Stimulated activated CD8-positive, alpha-beta memory T cell treated with anti-CD3 and anti-CD28 coated beads, Interleukin-7, amount 100 ng/mL, for 48 hours (primary cell): ENCODE measurements at regions not wholly inside any gene's neighbourhood (a gene's known extent, or its start where the extent isn't known, plus 50 kb on each side); places are given as distances from the start of the nearest gene placed in this dataset.

Experiments
- DNase-seq, 2 donors: peaks; one replicate each; pipeline ENCODE4 v3.0.0-alpha.2; 2020; ENCODE audit warnings: low read depth in 1 of 2; ENCODE audit errors: extremely low read depth in 1 of 2

DNA sequence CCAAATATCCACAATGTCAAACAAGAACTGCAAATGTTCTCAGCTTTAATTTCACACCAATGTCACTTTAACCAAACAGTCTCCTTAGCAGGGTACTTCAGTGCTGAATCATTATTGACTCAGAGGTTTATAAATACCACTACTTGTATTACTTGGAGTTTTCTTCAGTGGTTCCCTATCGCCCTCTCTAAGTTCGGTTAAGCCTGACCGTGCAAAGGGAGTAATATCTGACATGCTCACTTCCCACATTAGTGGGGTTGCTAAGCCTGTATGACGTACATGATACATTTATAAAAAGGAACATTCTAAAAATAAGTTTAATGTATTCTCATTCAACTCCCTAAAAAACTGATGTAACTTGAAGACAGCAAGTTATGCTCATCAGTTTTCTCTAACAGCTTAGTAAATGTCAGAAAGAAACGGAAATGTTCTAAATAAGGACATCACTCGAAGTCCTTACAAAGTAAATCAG lies 93.1 kb upstream of the ZC3H12C start:
- DNase-seq, result no peak

DNA sequence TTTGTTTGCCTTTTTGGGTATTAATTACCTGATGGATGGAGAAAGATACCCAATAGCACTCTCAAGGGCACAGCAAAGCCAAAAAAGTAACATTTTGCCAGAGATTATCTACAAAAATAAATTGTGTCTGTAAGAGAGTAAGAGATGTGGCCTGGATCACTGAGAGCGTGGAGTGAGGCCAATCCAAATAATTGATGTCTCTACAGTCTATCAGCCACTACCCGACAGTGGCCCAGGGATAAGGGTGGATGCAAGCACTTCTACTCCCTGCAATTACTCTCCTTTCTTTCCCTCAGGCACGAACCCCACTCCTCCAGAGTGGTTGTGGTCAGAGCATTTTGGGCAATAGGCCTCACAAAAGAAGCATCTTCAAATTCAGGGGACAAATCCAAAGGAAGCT lies 92.3 kb upstream of the ZC3H12C start:
- DNase-seq, result no peak

DNA sequence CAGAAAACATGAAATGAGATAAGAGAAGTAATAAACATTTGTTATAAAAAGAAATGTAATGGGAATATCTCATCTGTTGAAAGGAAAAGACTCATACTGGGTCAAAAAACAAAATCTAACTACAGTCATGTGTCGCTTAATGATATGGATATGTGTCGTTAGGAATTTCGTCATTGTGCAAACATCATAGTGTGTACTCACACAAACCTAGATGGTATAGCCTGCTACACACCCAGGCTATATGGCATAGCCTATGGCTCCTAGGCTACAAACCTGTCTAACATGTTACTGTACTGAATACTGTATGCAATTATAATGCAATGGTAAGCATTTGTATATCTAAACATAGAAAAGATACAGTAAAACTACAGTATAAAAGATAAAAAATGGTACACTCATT lies 89.8 kb upstream of the ZC3H12C start:
- DNase-seq, result no peak

DNA sequence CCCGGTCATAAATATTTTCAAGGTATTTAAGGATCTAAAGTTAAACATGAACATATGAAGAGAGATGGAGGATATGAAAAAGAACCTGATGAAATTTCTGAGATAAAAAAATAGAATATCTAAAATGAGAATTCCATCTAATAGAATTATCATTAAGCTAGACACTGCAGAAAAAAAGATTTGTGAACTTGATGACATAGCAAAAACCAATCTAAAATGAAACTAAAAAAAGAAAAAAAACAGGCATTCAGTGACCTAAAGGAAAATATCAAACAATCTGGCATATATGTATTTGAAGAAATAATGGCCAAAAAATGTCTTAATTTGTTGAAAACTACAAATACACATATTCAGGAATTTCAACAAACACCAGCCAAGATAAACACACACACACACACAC lies 81.6 kb upstream of the ZC3H12C start:
- DNase-seq, result no peak

DNA sequence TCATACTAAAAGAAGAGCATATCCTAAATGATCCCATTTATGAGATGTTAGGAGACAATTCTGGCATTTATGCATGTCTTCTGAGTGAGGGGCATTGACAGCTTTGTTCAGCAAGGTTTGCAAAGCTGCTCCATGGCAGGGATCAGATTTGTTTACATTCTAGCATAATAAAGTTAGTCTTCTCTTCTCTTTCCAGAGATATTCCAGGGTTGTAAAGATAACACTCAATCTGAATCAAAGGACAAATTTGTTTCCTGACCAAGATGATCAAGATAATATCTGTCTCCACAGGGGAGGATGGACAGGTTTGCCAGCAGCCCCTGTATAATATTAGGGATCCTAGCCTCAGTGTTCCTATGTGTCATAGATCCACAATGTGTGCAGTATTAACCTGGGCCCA lies 77.5 kb upstream of the ZC3H12C start:
- DNase-seq, result no peak

DNA sequence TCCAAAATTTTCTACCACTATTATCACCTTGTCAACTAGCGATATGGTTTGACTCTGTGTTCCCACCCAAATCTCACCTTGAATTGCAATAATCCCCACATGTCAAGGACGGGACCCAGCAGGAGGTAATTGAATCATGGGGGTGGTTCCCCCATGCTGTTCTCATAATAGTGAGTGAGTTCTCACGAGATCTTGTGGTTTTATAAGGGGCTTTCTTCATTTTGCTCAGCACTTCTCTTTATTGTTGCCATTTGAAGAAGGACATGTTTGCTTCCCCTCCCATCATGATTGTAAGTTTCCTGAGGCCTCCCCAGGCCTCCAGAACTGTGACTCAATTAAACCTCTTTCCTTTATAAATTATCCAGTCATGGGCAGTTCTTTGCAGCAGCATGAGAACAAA lies 73.5 kb upstream of the ZC3H12C start:
- DNase-seq, result no peak

DNA sequence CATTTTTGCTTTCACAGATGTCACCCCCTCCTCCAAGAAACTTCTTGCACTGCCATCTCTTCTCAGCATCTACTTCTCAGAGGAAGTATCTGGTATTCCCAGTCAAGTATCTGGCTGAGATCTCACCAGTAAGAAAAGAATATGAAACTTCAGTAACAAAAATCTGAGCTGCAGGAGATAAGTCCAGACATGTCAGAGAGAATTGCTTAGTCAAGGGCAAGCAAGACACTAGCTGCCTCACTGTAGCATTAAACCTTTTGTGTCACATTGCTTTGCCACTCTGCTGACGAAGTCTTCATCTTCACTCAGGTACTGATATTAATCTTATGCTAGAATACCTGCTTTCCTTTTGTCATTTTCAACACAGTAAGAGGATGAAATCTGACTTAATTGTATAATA lies 70.6 kb upstream of the ZC3H12C start:
- no peak for DNase-seq

DNA sequence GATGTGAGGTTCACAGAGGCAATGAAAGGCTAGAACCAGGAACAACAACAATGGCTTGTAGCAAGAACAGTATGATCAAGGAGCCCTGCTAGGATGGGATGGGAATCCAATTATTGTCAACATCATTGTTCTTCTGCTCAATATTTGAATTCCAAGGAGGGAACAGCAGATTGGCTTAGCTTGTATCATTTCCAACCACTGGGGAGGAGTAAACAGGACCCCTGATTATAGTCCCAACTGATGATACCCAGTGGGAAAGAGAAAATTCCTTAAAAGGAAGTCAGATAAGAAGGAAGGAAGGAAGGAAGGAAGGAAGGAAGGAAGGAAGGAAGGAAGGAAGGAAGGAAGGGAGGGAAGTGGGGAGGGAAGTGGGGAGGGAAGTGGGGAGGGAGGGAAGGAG lies 69.5 kb upstream of the ZC3H12C start:
- no peak for DNase-seq

DNA sequence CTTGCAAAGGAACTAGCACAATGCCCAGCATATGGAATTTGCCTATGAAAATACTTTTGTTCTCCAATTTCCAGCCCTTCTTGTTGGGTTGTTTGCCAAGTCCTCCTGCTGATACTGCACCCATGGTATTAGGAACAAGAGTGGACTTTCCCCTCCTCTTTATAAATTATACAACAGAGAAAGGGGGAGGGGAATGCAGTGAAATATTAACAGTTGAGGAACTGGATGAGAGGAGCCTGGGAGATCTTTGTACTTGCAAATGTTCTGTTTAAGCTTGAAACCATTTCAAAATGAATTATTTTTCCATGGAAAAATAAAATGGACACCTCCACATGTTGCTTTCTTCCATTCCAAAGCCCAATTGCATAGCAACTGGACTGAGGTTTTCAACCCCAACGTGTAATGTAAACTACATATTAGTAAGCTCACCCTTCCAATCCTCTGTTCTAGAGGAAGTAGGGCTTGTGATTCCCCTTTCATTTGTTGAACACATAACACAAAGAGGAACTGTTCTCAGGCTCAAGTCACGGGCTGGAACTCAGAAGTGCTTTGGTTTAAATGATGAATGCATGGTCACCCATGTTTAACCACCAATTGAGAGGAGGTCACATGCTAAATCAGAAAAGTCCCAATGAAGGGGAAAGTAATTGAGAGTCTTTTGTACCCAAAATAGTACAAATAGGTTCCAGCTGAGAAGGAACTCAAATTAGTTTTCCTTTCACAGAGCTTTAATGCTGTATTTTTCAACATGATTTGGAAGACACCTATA lies 66.2 kb upstream of the ZC3H12C start:
- DNase-seq, result no peak

DNA sequence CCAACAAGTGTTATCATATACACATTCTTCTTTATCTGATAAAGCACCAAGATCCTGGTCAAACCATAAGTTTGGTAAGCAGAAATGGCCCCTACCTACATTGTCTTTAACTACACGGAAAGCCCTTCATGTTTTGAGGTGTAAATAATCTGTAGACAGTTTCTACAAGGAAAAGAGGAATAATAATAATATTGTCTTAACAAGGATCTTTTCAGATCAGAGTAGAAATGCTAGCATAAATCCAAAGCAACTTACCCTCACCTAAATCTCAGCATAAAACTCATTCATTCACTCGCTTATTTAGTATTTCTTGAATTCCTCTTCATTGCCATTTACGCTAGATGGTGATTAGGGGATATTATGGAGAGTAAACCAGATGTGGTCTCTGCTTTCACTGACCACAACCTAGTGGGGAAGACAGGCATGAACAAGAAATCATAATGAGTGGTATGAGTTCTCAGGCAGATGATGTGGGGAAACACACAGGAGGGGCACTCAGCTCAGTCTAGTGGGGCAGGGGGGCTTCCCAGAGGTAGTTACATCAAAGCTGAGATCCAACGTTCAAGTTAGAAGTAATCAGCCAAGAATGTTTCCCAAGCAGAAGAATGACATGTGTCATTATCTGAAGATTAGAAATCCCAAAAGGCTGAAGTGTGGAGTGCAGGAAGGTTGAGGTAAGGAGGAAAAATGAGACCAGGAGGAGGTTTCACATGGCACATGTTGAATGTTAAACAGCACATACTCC lies 65.4 kb upstream of the ZC3H12C start:
- DNase-seq, result no peak

DNA sequence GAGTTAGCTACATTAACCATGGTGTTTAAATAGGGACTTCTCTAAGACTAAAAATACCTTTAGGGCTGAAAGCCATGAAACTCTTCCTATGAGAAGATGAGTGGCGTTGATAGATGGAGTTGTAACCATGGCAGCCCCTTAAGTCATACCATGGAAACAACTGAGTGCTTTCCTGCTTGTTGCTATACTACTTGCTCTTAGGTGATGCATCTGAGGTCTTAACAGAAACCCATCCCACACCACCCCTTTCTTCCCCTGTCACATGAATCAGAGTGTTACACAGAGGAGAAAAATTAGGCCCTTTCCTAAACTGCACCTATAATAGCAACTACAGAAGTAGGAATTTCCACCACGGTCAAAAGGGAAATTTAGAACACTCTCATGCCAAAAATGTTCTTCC lies 64.3 kb upstream of the ZC3H12C start:
- no peak for DNase-seq

DNA sequence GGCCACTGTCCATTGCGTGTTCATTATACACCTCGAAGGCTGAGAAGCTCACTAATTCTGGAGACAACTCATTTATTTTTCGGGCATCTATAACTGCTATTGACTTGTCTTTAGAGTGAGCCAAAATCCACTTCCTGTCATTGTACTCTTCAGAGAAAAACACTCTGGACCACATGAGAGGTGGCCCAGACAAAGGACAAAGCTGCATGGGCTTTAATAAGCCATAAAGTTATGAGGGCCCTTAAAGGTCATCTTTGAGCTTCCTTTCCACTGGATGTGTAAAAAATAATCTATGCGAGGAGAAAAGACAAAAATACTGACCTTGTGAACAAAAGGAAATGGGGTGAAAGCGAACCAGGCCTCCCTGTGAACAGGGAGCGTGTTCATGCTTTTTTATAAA lies 63.5 kb upstream of the ZC3H12C start:
- no peak for DNase-seq

DNA sequence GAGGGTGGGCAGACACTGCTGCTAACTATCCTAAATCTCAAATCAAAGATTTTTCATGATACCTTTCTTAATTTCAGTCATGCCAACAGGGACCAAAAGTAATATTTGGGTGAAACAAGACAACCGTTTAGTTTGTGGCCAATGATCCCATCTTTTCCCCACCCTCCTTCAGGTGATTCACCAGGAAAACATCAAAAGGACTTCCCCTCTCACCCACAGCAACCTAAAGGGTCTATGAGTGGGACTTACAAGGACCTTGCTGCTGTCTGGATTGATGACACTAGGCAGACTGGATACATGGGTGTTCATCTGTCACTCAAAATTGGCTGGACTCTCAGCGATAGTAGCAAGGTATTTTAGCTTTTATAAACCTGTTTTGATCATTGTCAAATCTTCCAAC lies 62.0 kb upstream of the ZC3H12C start:
- DNase-seq, result no peak

DNA sequence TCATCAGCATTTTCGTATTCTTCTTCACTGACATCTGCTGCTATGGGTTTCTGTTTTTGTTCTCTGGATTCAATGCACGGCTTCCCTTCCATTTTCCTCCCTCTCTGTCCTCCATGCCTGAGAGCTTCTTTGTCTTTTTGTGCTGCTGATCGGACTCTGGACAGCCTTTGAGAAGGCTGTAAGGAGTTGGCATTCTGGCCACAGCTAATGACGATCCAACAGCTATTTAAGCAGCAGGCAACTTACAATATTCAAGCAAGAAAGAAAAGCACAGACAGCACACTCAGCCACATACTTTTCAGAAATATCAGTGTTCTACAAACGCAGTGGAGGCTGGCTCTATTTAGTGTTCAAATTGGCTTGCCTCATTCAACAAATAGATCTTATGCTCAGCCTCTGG lies 60.9 kb upstream of the ZC3H12C start:
- DNase-seq, result no peak

DNA sequence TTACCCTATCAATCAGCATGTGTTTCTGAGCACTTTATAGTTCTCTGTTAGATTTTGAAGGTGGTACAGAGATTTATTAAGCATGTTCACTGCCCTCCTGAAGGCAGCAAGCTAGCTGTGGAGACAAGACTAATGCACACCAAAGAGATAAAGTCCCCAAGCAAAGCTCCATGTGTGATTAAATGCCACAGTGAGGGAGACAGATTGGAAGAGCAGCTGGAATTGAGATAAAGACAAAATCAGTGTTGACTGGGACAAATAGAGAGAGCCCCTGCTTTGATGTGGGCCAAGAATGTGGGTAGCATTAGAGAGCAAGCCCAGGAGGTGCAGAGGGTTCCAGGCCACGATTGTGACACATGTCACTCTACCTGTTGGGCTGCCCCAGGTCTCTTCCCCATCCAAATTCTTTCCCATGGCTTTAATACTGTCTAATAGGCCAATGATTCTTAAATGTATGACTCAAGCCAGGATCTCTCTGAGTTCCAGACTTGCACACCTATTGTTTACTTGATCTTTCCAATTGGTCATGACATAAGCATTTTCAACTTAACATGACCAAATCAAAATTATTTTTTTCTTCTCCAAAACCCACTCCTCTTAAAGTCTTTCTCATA lies 60.1 kb upstream of the ZC3H12C start:
- no peak for DNase-seq

DNA sequence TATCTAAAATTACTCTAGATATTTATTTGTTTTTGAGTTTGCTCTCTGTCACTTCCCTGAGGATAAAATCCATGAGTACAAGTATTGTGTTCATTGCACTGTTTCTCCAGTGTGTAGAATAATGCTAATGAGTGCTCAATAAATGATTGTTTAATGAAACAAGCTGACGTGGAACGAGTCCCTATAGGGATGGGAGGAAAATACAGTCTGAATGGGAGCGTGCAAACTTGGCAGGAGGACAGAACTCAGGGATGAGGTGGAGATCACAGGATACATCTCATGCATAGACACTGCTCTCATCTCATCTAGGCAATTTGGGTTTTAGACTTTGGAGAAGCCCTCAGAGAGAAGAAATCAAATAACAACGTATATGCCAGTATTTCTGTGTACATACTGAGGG lies 58.4 kb upstream of the ZC3H12C start:
- DNase-seq, result no peak

DNA sequence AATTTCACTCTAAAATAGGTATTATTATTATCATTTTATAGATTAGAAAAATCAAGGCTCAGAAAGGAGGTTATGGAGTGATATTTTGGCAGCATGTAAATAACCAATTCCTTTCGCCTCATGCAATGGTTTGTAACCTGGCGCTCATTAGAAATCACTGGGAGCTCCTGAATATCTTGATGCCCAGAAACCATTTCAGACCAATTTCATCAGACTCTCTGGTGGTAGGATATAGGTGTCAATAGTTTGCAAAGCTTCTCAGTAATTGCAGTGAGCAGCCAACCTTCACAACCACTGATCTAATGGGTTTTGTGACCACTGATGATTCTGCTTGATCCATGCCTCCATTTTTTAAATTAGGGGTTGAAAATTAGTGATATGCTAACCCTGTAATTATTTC lies 57.8 kb upstream of the ZC3H12C start:
- no peak for DNase-seq

DNA sequence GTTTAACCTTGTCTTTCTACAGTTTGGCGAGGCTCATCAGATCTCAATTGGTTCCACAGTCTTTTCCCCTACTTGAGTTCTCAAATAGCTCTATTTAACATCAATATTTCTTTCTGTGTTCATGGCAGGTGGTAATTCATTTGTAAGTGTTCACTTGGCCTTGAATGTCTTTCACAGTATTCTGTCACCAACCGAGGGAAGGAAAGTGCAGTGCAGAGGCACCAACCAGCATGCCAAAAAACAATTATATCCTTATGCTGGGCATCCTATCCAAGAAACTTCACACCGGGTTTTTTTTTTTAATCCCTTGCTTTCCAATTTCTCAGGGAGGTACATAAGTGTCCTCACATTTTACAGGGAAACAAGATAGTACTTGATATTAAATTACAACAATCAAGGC lies 55.0 kb upstream of the ZC3H12C start:
- DNase-seq, result no peak
